Activated CD4-positive, alpha-beta T cell treated with anti-CD3 and anti-CD28 coated beads, Interleukin-2, Interleukin-4, amounts not matched to agents 100 ng/mL and 50 ng/mL, durations not matched to agents 16 hours and 8 hours (primary cell): ENCODE measurements at regions not wholly inside any gene's neighbourhood (a gene's known extent, or its start where the extent isn't known, plus 50 kb on each side); places are given as distances from the start of the nearest gene placed in this dataset.

Experiments used
- DNase-seq: peaks from one replicate; pipeline ENCODE4 v3.0.0-alpha.2; 2020; ENCODE audit warnings: low spot score

DNA sequence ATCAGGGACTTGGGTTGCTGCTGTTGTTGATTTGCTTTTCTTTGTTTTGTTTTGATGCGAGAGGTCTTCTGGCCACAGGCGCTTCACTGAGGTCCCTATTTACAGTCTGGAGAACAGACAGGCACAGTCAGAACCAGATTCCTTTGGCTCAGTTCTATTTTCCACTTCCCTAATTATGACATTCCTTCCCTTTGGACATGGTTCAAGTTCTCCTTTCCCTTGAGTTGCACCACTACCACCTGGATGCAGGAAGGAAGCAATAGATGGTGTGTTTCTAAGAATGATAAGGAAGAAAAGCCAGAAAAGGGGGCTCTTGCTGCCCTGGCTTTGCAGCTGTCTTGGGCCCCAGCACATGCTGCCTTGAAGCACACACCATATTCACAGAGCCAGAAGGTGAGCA lies 160.6 kb downstream of the MAF start:
- DNase-seq: no peak

DNA sequence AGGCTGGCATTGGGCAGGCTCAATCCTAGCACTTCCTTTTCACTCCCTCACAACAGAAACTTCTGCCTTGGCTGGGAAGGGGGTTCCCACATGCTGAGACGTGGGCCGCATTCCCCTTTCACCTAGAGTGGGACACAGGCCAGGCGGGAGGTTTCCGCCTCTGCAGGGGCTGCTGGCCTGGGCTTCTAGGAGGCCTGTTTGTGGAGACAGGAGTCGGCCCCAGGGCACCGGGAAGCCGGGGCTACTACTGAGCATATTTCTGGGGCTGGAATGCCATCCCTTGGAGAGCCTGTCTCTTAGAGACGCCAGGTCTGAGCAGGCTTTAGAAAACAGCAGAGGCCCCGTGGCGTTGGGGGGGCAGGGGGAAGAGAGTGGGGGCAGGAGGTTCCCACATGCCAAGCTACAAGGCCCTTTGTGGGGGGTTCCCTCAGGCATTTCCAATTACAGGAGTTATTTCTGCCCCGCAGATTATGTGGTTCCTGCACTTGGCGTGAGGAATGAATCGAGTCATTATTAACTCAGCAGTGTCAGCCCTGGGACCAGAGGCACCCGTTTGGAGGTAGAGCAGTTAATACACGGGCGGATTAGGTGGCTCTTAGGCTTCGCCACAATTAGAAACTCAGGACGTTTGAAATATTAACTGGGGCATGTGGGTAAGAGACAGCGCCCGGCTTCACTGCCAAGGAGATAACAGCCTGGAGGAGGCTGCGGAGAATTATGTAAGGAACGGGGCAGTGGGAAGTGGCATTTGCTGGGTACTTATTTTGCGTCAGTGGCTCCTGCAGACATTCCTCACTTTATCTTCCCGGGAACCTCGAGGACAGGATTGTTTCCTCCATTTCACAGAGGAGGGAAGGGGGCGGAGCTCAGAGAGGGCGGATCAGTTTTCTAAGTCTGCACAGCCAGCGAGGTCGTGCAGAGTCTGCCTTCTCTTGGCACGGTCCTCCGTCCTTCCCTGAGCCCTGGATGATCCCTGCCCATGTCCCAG lies 162.5 kb downstream of the MAF start:
- DNase-seq: no peak

GRCh38 chr16:79436885-79437284 lies 163.7 kb downstream of the MAF start:
- no peak for DNase-seq

- no peak for DNase-seq
These were observed 165.8 kb downstream of the MAF start for GRCh38 chr16:79434771-79435170.

- no peak for DNase-seq
These were observed 166.4 kb downstream of the MAF start for GRCh38 chr16:79434092-79434491.

- no peak for DNase-seq
These were observed 168.6 kb downstream of the MAF start for GRCh38 chr16:79431923-79432322.

- DNase-seq: no peak
These were observed 170.3 kb downstream of the MAF start for GRCh38 chr16:79430191-79430678.

GRCh38 chr16:79429381-79430190 lies 171.0 kb downstream of the MAF start:
- no peak for DNase-seq

DNA sequence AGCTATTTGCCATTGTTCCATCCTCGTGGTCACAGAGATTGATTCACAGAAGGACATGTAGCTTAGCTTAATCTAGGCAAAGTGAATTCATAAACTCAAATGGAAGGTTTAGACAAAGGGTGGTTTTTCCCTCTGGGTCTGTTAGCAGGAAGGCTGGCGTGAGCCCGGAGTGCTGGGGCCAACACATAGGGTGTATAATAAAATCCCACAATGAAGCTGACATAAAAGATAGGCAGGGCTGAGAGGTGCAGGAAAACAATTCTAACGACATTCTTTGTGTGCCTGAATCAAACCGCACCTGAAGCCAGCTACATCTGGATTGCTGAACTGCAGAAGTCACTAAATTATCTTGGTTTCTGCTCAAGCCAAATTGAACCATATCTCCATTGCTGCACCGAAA lies 173.9 kb downstream of the MAF start:
- DNase-seq: no peak

DNA sequence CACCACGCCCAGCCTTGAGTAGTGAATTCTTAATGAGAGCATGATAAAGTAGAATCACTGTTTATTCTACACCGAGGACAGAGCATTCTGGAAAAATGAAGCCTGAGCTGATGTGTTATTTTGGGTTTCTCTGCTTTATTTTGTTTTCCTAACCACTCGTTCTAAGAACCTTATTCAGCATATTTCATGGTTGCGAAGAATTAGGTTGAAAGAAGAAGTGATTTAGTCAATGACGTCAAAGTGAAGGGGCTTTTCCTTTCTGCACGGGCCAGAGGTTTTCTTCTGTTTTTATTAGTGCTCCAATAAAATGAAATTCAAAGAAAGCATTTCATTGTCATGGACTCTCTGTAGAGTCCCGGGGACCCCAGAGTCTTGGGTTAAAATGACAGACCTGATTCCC lies 178.5 kb downstream of the MAF start:
- no peak for DNase-seq

DNA sequence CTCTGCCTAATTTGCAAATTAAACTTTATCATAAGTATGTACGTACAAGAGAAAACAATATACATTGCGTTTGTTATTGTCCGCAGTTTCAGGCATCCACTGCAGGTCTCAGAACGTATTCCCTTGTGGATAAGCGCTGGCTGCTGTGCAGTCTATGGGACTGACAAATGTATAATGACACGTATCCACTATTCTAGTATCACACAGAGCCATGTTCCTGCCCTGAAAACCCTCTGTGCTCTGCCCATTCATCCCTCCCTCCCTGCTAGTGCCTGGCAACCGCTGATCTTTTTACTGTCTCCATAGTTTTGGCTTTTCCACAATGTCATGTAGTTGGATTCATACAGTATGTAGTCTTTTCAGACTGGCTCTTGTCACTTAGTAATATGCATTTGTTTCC lies 179.4 kb downstream of the MAF start:
- no peak for DNase-seq

GRCh38 chr16:79420493-79420892 lies 180.0 kb downstream of the MAF start:
- no peak for DNase-seq

- DNase-seq: no peak
These were observed 181.4 kb downstream of the MAF start for GRCh38 chr16:79419148-79419547.

DNA sequence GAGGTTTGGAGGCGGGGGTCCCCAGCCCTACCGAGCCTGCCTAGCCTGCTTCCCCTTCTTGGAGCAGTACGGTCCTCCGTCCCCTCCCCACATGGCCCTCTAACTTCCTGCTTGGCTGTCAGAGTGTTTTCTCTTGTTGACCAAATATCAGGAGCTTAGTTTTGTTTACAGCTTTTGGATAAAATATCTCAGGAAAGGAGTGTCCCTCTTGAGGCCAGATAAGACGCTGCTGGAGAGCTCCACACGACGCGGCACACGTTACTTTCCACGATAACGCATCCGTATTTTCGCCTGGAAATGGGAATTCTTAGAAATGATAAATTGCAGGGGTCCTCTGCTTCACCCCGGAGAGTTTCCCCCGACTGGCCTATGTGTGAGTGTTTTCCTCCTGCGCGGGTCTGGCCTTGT lies 182.9 kb downstream of the MAF start:
- no peak for DNase-seq

DNA sequence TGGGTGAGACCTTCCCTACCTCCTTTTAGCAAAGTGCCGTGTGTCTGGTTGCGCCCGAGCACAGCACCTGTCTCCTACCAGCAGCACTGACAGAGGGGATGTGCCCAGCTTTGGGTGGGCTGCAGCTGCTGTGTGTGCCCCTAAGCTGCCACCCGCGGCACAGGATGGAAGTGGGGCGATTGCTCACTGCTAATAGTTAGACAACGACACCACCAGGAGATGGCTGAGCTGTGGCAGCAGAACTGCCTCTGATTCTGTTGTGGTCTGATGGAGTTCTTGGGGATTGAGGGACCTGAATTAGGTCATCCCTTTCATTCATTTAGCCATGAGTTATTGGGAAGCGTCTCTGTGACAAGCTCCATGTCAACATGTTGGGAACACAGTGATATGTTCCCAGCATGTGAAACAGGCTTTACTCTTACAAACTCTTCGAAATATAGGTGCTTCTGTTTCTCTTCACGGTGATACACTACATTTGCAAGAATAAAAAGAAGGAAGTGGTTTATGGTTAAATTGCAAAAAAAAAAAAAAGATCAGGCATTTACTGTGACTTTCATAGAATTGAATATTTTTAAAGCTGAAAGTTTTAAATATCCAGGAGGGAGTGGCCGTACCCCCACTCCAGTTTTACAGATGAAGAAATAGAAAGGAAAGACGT lies 184.4 kb downstream of the MAF start:
- no peak for DNase-seq

DNA sequence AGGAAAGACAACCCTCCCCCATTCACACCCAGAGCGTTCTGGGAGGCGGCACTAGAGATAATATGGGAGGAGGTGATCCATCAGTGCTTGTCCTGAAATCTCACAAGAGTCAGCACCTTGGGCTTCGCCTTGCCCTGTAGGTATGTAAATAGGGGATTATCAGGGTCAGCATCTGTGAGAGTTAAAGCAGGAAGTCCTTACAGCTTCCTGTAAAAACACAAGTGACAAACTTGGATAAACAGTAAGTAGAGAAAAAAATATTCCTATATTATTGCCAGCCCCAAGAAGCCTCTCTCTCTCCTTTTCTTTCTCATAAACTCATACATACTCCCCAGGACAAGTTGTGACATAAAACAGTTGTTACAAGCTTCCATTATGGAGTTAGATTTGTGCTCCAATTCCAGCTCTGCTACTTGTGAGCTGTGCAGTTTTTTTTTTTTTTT lies 187.7 kb downstream of the MAF start:
- no peak for DNase-seq

GRCh38 chr16:79411805-79412204 lies 188.7 kb downstream of the MAF start:
- peak; percentile 49 for DNase-seq

DNA sequence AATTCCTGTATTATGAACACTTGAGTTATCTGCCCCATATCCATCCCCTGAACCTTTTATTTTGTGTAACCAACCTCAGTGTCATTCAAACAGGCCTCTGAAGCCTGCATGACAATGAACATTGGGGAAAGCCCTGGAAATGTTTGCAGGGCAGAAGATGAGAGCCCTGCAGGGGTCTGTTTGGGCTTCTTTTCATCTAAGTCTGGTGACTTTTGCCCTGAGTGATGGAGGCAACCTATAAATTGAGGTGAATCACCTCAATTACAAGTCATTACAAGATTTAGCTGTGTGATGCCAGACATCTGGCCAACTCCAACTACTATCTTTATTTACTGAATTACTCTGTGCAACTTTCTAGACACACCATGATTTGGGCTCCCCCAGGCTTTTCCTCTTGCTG lies 189.2 kb downstream of the MAF start:
- DNase-seq: no peak

GRCh38 chr16:79409978-79410377 lies 190.6 kb downstream of the MAF start:
- no peak for DNase-seq

- no peak for DNase-seq
These were observed 192.2 kb downstream of the MAF start for GRCh38 chr16:79408355-79408754.

DNA sequence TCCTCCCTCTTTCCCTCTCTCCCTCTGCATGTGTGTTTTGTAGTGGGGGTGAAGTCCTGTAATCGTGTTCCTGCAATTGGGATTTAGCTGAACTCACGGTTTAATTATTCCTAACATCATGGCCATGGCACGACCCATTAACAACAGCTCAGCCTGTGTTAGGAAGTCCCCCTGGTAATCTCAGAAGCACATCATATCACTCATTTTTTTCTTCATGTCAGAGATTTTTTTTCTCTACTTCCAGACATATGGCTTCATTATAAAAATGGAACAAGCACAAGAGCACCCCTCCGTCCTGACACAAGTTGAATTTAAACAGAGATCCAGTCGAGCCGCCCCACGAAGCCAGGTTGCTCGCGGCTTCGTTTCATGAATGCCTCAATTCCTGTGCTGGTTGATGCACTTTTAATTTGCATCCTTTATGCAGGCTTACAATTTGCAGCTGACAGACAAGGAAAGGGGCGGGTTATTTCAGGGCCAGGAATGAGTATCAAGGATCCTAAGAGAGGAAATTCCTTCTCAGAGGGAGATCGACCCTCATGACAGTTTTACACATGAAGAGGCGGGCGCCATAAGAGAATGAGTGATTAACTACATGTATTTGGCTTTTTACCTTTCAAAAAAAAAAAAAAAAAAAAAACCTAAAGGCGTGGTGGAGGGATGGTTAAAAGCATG lies 192.9 kb downstream of the MAF start:
- DNase-seq: no peak

DNA sequence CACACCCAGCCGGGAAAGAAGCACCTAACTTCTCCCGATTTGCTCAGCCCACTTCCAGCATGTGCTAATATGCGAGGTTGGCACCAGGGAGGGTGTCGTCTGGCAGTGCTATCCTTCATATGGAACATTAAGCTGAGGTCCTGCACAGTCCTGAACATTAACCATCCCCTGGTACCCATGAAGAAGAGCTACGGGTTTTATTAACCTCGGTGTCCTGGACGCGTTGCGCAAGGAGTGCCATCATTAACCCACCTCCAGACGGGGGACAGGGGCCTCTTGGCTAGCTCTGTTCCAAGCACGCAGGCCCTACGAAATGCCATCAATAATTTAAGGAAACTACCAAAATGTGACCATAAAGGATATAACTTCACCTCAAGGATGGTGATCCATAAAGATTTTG lies 193.5 kb downstream of the MAF start:
- no peak for DNase-seq
